Karpas-422 (cell line): ENCODE measurements at regions not wholly inside any gene's neighbourhood (a gene's known extent, or its start where the extent isn't known, plus 50 kb on each side); places are given as distances from the start of the nearest gene placed in this dataset.
"Not testable (repeated sequence)": the region's sequence is repeated elsewhere in the genome, so short reads cannot be mapped to it uniquely, and the experiment has no call there.

Source experiments
- DNase-seq: peaks from one replicate; pipeline ENCODE4 v3.0.0-alpha.2; 2015
- H2AFZ ChIP-seq: fragments of 200-600 bp; sonication (generic); 2 replicates; pipeline ENCODE4 v1.6.1; 2014; ENCODE audit warnings: antibody characterized with exemption, low read length, mixed read lengths
- H3K27ac ChIP-seq: fragments of 200-600 bp; sonication (generic); 2 replicates; pipeline ENCODE4 v1.5.1; 2014; ENCODE audit warnings: mild to moderate bottlenecking, low read length, moderate library complexity
- H3K27me3 ChIP-seq: fragments of 200-600 bp; sonication (generic); 2 replicates; pipeline ENCODE4 v1.6.1; 2014; ENCODE audit warnings: low read length, mixed read lengths
- H3K36me3 ChIP-seq: fragments of 200-600 bp; sonication (generic); 2 replicates; pipeline ENCODE4 v1.6.1; 2014; ENCODE audit warnings: low read length, mixed read lengths; ENCODE audit not compliant: insufficient read depth
- H3K4me1 ChIP-seq: fragments of 200-600 bp; sonication (generic); 2 replicates; pipeline ENCODE4 v1.6.1; 2014; ENCODE audit warnings: mild to moderate bottlenecking, low read length, mixed read lengths
- H3K4me2 ChIP-seq: fragments of 200-600 bp; sonication (generic); 2 replicates; pipeline ENCODE4 v1.6.1; 2014; ENCODE audit warnings: low read length, low read depth, mild to moderate bottlenecking; ENCODE audit not compliant: poor library complexity, severe bottlenecking
- H3K4me3 ChIP-seq: fragments of 200-600 bp; sonication (generic); 2 replicates; pipeline ENCODE4 v1.5.1; 2014; ENCODE audit warnings: mild to moderate bottlenecking, antibody characterized with exemption, low read length, mixed read lengths
- H3K79me2 ChIP-seq: fragments of 200-600 bp; sonication (generic); 2 replicates; pipeline ENCODE4 v1.6.1; 2014; ENCODE audit warnings: mild to moderate bottlenecking, low read length, mixed read lengths
- H3K9ac ChIP-seq: fragments of 200-600 bp; sonication (generic); 2 replicates; pipeline ENCODE4 v1.6.0; 2014; ENCODE audit warnings: low read length
- H3K9me2 ChIP-seq: fragments of 200-600 bp; sonication (generic), shearing (Covaris generic); replicated peaks from 2 replicates; pipeline ENCODE4 v1.6.0; 2014; ENCODE audit warnings: mild to moderate bottlenecking, low read length, moderate library complexity; ENCODE audit not compliant: insufficient read depth
- H3K9me3 ChIP-seq: fragments of 300-700, 200-600 bp; sonication (generic); 2 replicates; pipeline ENCODE4 v1.6.1; 2014; ENCODE audit warnings: low read length, mixed read lengths
- H4K20me1 ChIP-seq: fragments of 200-600 bp; sonication (generic); 2 replicates; pipeline ENCODE4 v1.6.1; 2014; ENCODE audit warnings: mild to moderate bottlenecking, antibody characterized with exemption, low read length, low read depth; ENCODE audit not compliant: insufficient read depth

DNA sequence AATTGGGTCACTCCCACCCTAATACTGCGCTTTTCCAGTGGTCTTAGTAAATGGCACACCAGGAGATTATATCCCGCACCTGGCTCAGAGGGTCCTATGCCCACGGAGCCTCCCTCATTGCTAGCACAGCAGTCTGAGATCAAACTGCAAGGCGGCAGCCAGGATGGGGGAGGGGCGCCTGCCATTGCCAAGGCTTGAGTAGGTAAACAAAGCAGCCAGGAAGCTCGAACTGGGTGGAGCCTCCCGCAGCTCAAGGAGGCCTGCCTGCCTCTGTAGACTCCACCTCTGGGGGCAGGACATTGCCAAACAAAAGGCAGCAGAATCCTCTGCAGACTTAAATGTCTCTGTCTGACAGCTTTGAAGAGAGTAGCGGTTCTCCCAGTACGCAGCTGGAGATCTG, 52.4 kb upstream of the PMPCB start:
- not testable (repeated sequence) for H4K20me1 ChIP-seq, H3K27me3 ChIP-seq, H3K79me2 ChIP-seq, H2AFZ ChIP-seq, H3K9ac ChIP-seq, H3K9me3 ChIP-seq, H3K27ac ChIP-seq, H3K4me2 ChIP-seq, H3K4me1 ChIP-seq, H3K9me2 ChIP-seq, DNase-seq, H3K36me3 ChIP-seq, H3K4me3 ChIP-seq

DNA sequence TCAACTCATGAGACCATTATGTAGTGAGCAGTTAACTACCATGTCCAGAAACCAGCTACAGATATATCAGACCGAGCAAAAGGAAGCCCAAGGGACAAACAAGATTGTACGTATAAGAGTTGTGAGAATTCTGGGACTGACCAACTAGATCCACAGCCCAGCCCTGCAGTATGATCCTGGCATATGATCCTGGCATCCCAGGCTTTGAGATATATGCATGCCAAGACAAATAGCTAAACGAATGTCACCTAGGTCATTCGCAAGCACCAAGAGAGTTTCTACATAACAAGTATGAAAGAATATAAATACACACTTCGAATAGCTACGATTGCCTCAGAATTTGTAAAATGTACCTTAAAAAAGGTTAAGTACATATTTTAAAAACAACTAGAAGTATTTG, 56.4 kb upstream of the PMPCB start:
- Histone ChIP-seq H3K4me2 (no peak overlapping the region), H3K27ac (no peak overlapping the region), H3K9me3 (no peaks in the 10 kb centered on the region), H3K9ac (no peak overlapping the region), H3K79me2 (no peaks in the 10 kb centered on the region), H3K36me3 (no peaks in the 10 kb centered on the region), H3K9me2 (no peaks in the 10 kb centered on the region), H3K27me3 (no peaks in the 10 kb centered on the region), H3K4me3 (no peak overlapping the region), H3K4me1 (no peaks in the 10 kb centered on the region), H4K20me1 (no peaks in the 10 kb centered on the region), H2AFZ (no peak overlapping the region)
- no peak for DNase-seq

DNA sequence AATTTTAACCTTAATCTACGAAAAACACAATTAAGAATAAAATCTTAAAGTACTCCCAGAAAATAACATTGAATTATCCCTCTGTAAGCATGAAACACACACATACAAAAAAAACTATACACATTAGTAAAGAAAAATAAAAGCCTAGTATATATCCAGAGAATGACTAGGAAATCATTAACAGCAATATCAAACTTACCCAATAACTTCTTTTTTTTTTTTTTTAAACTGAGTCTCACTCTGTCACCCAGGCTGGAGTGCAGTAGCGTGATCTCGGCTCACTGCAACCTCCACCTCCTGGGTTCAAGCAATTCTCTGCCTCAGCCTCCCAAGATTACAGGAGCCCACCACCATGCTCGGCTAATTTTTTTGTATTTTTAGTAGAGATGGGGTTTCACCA, 61.4 kb upstream of the PMPCB start:
- not testable (repeated sequence) for H2AFZ ChIP-seq, H3K27me3 ChIP-seq, DNase-seq, H3K4me1 ChIP-seq, H3K36me3 ChIP-seq, H4K20me1 ChIP-seq, H3K4me2 ChIP-seq, H3K79me2 ChIP-seq, H3K9ac ChIP-seq, H3K9me2 ChIP-seq, H3K9me3 ChIP-seq, H3K4me3 ChIP-seq, H3K27ac ChIP-seq

DNA sequence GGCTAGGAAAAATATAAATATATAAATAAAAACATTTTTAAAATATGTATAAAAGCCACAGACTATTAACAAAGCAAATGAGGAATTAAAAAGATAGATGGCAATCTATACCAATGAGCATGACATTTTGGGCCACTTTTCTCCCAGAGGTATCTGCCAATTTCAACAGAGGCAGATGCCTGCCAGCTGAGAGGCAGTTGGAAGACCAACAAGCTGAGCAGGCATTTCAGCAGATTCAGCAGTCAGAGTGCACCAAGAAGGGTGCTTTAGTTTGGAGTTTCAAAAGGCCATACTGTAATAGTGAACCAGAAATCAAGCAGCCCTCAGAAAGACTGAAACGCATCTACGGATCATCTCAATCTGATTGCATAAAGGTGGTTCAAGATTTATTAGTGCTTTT, 62.4 kb upstream of the PMPCB start:
- H3K4me2 ChIP-seq, H3K9me3 ChIP-seq, H2AFZ ChIP-seq, H3K9ac ChIP-seq, H4K20me1 ChIP-seq, H3K27me3 ChIP-seq, H3K27ac ChIP-seq, DNase-seq, H3K4me1 ChIP-seq, H3K4me3 ChIP-seq, H3K36me3 ChIP-seq, H3K9me2 ChIP-seq, H3K79me2 ChIP-seq: not testable (repeated sequence)

DNA sequence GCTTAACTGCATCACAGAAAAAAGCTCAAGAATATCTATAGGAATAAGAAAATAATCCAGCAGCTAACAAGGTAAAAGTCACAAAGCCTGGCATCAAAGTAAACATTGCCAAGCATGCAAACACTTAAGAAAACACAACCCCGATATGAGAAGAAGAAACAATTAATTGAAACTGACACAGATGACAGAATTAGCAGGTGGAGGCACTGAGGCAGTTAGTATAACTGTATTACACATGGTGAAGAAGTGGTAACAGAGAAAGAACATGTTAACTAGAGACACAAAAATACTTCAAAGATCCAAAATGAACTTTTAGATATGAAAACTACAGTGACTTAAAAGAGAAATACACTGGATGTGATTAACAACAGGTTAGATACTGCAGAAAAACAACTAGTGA, 69.4 kb upstream of the PMPCB start:
- not testable (repeated sequence) for H2AFZ ChIP-seq, H3K27me3 ChIP-seq, H3K9me2 ChIP-seq, H3K9ac ChIP-seq, H3K4me1 ChIP-seq, DNase-seq, H3K79me2 ChIP-seq, H3K27ac ChIP-seq, H4K20me1 ChIP-seq, H3K36me3 ChIP-seq, H3K4me2 ChIP-seq, H3K9me3 ChIP-seq, H3K4me3 ChIP-seq

DNA sequence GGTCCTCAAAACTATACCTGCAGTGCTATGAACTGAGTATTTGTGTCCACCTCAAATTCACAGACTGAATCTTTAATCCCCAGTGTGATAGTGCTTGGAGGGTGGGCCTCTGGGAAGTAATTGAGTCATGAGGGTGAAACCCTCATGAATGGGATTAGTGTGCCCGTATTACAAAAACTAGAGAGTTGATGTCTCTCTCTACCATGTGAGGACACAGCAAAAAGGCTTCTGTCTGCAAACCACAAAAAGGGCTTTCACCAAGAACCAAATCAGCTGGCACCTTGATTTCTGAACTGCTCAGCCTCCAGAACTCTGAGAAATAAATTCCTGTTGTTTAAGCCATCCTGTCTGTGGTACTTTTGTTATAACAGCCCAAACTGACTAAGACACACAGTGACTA, 71.4 kb upstream of the PMPCB start:
- not testable (repeated sequence) for H3K4me2 ChIP-seq, H3K36me3 ChIP-seq, H3K27ac ChIP-seq, H3K9me3 ChIP-seq, H3K27me3 ChIP-seq, H3K79me2 ChIP-seq, H3K9ac ChIP-seq, H3K4me1 ChIP-seq, H3K9me2 ChIP-seq, H3K4me3 ChIP-seq, H2AFZ ChIP-seq, H4K20me1 ChIP-seq
- DNase-seq: peak; percentile 20

DNA sequence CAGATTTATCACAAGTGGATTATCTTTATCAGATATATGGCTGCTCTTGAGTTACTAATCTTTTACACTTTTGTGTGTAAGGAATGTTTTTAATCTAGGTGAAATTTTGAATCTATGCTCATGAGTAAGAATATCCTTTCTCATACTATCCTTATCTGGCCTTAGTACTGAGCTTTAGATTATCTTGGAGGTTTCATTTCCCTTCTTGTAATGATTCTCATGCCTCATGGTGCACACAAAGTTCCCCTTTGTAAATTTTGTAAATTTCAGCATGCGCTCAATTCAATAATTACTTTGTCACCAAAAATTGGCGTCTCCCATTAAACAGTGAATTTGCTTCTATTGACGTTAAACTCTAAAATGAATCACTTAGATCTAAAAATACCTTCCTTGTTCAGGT, 74.2 kb upstream of the NAPEPLD start:
- H3K9me2 ChIP-seq, H3K9ac ChIP-seq, H3K9me3 ChIP-seq, H2AFZ ChIP-seq, H4K20me1 ChIP-seq, H3K4me1 ChIP-seq, H3K4me2 ChIP-seq, H3K36me3 ChIP-seq, H3K4me3 ChIP-seq, H3K27ac ChIP-seq, H3K27me3 ChIP-seq, H3K79me2 ChIP-seq: not testable (repeated sequence)
- peak; percentile 42 for DNase-seq

DNA sequence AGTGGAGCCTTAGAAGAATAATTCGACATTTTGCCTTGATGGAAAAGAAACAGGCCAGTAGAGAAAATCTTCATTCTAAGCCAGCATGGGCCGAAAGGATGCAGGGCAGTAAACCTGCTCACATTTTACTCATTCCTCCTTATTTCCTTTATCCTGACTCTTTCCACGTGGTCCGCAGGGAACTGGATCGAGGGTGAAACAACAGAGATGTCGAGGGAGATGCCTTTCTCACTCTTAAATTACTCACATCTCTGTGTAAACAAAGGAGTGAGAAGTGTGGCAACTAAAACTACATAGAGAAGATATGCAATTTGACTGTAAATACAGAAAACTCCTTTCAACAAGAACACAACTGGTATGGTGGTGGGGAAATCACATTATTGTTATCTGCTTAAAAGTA, 62.1 kb upstream of the NAPEPLD start:
- H2AFZ ChIP-seq, H3K27me3 ChIP-seq, DNase-seq, H3K4me2 ChIP-seq, H3K36me3 ChIP-seq, H3K4me1 ChIP-seq, H3K9me2 ChIP-seq, H3K27ac ChIP-seq, H3K9me3 ChIP-seq, H4K20me1 ChIP-seq, H3K4me3 ChIP-seq, H3K79me2 ChIP-seq, H3K9ac ChIP-seq: not testable (repeated sequence)

DNA sequence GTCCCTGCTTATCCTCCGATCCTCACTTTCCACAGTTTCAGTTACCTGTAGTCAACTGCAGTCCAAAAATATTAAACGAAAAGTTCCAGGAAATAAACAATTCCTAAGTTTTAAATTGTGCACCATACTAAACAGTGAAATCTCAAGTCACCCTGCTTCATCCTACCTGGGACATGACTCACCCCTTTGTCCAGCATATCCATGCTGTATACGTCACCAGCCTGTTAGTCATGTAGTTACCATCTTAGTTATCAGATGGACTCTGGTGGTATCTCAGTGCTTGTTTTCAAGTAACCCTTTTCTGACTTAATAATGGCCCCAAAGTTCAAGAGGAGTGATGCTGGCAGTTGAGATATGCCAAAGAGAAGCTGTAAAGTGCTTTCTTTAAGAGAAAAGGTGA, 50.3 kb upstream of the NAPEPLD start:
- not testable (repeated sequence) for H3K4me3 ChIP-seq, H3K4me2 ChIP-seq, H3K9ac ChIP-seq, H3K27ac ChIP-seq, H4K20me1 ChIP-seq, H3K27me3 ChIP-seq, H3K4me1 ChIP-seq, H3K36me3 ChIP-seq, H2AFZ ChIP-seq, H3K9me3 ChIP-seq, DNase-seq, H3K79me2 ChIP-seq, H3K9me2 ChIP-seq
